ENCODE measurements at regions not wholly inside any gene's neighbourhood (a gene's known extent, or its start where the extent isn't known, plus 50 kb on each side); places are given as distances from the start of the nearest gene placed in this dataset.

GRCh38 chr2:48829036-48829435 is 73.5 kb upstream of the LHCGR start:
- TF ChIP-seq CTCF (IDR thresholded peaks at IDR 0.05): no peak
- TF ChIP-seq POLR2A (IDR thresholded peaks at IDR 0.05): no peak

Measured in adrenal gland (tissue), 5 donors.